HUES6 (cell line): ENCODE measurements at regions not wholly inside any gene's neighbourhood (a gene's known extent, or its start where the extent isn't known, plus 50 kb on each side); places are given as distances from the start of the nearest gene placed in this dataset.

Source experiments
- H3K27ac ChIP-seq: 2 replicates; pipeline ENCODE4 v1.7.0; 2013; ENCODE audit warnings: low read depth, mild to moderate bottlenecking, low read length, inconsistent platforms
- H3K27me3 ChIP-seq: 2 replicates; pipeline ENCODE4 v1.6.1; 2013; ENCODE audit warnings: low read length; ENCODE audit not compliant: control insufficient read depth, insufficient read depth
- H3K36me3 ChIP-seq: 2 replicates; pipeline ENCODE4 v1.6.1; 2013; ENCODE audit warnings: low read length; ENCODE audit not compliant: control insufficient read depth, insufficient read depth
- H3K4me1 ChIP-seq: 2 replicates; pipeline ENCODE4 v1.6.1; 2013; ENCODE audit warnings: low read length; ENCODE audit not compliant: control insufficient read depth, insufficient read depth
- H3K4me3 ChIP-seq: 2 replicates; pipeline ENCODE4 v1.5.1; 2013; ENCODE audit warnings: low read depth, low read length
- H3K9ac ChIP-seq: one replicate; pipeline ENCODE4 v1.6.1; 2013; ENCODE audit warnings: mild to moderate bottlenecking, low read length
- H3K9me3 ChIP-seq: 2 replicates; pipeline ENCODE4 v1.6.1; 2013; ENCODE audit warnings: low read depth, low read length; ENCODE audit not compliant: control insufficient read depth, insufficient read depth

DNA sequence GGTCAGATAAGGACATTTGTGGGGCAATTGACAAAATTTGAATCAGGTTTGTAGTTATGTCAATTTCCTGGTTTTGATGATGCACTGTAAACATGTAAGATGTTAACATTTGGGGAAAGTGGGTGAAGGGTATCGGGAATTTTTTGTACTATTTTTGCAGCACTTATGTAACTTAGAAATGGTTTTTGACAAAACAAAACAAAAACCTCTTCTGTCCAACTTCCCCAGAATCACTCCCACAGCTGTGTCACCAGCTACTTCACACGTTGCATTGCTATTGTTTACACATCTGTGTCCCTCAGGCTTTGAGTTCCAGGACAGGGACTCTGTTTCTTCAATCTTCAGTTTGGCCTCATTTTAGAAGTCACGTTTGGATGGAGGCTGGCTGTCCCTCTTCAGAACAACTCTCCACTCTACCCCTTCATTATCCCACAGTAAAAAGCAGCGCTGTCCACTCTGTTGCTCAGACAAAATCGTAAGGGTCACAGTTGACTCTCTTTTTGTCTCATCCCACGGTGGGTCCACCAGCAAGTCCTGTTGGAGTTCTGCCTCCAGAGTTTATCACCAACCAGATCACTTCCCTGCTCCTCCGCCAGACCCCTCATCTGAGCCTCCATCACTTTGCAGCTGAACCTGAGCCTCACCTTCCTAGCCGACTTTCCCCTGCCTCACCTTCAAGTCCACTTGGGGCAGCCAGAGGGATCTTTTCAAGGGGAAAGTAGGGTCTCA, 63.2 kb downstream of the NENF start:
- Histone ChIP-seq H3K36me3 (no peaks in the 10 kb centered on the region), H3K9ac (no peak overlapping the region), H3K27me3 (no peaks in the 10 kb centered on the region), H3K27ac (no peak overlapping the region), H3K4me3 (no peak overlapping the region), H3K4me1 (no peaks in the 10 kb centered on the region), H3K9me3 (no peaks in the 10 kb centered on the region)

- Histone ChIP-seq H3K27me3 (no peaks in the 10 kb centered on the region), H3K27ac (no peak overlapping the region)
These were observed 64.0 kb downstream of the NENF start for GRCh38 chr1:212496682-212497081.

DNA sequence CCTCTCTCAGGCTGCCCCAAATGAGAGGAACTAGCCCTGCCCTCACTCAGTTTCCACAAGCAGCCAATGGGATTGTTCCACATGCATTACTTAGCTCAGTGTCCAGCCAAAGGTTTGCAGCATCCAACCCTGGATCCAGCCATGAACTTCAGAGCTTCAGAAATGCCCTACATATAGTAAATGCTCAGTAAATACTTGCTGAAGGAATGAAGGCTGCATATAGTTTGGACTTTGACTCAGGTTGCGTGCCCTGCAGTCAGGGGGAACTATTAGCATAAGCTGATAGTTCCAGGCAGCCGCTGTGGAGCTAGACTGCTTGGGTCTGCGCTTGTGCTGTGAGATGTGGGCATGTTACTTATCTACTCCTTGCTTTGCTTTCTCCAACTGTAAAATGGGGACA, 64.8 kb downstream of the NENF start:
- no peak overlapping the region for H3K4me3 ChIP-seq
- no peak overlapping the region for H3K9ac ChIP-seq
- H3K27ac ChIP-seq, result no peak overlapping the region
- no peaks in the 10 kb centered on the region for H3K9me3 ChIP-seq
- no peaks in the 10 kb centered on the region for H3K36me3 ChIP-seq
- H3K4me1 ChIP-seq, result no peaks in the 10 kb centered on the region
- no peaks in the 10 kb centered on the region for H3K27me3 ChIP-seq

More at GRCh38 chr1:212496682-212497081, 64.0 kb downstream of the NENF start:
- Histone ChIP-seq H3K36me3 (no peaks in the 10 kb centered on the region), H3K4me1 (no peaks in the 10 kb centered on the region), H3K9me3 (no peaks in the 10 kb centered on the region), H3K9ac (no peak overlapping the region), H3K4me3 (no peak overlapping the region)

DNA sequence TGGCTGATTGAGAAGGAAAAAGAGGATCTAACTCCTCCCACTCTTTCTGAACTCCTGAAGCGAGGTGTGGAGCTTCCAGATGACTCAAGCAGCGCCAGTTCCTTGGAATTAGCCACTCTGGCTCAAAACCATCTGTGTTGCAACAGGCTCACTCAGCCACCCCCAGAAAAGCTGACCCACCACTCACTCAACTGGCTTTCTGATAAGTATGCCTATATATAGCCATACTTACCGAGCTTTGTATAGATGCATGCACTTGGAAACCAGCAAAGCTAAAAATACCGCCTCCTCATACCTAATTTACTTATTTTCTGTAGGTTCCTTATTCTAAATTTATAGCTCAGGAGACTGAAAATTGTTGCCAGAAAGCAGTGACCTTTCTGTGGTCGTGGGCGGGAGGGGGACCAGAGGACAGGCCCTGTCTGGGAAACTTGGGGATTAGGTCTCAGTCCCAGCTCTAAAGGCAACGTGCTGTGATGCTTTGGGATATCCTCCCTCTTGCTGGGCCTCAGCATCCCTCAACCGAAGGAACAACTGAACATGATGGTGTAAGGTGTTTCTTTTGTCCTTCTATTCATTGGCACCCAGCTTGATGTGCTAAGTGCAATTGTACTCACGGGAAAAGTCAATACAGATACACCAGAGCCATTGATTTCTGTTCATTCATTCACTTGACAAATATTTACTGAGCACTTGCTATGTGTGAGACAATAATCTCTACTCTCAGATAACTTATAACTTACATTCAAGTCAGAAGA, 65.7 kb downstream of the NENF start:
- no peak overlapping the region for H3K9ac ChIP-seq
- H3K27ac ChIP-seq, result no peak overlapping the region

GRCh38 chr1:212500351-212500750, 67.6 kb downstream of the NENF start:
- no peaks in the 10 kb centered on the region for H3K9me3 ChIP-seq
- H3K9ac ChIP-seq, result no peak overlapping the region
- H3K36me3 ChIP-seq, result no peaks in the 10 kb centered on the region
- H3K4me3 ChIP-seq, result no peak overlapping the region
- H3K27me3 ChIP-seq, result no peaks in the 10 kb centered on the region
- H3K4me1 ChIP-seq, result no peaks in the 10 kb centered on the region
- H3K27ac ChIP-seq, result no peak overlapping the region

More for the DNA sequence above, 65.7 kb downstream of the NENF start:
- no peaks in the 10 kb centered on the region for H3K36me3 ChIP-seq
- H3K4me3 ChIP-seq, result no peak overlapping the region
- no peaks in the 10 kb centered on the region for H3K27me3 ChIP-seq
- H3K9me3 ChIP-seq, result no peaks in the 10 kb centered on the region
- no peaks in the 10 kb centered on the region for H3K4me1 ChIP-seq

- no peak overlapping the region for H3K27ac ChIP-seq
- no peak overlapping the region for H3K9ac ChIP-seq
- H3K9me3 ChIP-seq, result no peaks in the 10 kb centered on the region
- H3K4me3 ChIP-seq, result no peak overlapping the region
- H3K27me3 ChIP-seq, result no peaks in the 10 kb centered on the region
- no peaks in the 10 kb centered on the region for H3K36me3 ChIP-seq
- no peaks in the 10 kb centered on the region for H3K4me1 ChIP-seq
These were observed 68.3 kb downstream of the NENF start for GRCh38 chr1:212500983-212501382.

DNA sequence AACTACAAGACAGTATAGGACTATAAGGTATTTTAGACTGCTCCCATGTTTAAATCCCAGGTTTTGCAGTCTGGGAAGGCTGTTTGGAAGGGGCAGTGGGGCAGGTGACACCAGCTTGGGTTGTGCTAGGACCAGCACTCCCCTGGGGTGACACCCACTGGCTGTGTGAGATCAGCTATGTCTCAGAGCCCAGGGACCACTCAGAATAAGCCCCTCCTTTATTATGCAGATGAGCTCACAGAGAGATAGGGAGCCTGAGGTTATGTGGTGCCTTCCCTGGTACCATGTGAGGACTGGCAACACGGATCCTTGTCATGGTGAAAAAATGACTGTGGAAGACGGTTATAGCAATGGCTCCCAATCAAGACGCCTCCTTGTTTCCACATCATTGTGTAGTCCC, 71.0 kb downstream of the NENF start:
- Histone ChIP-seq H3K4me3 (no peak overlapping the region), H3K27me3 (no peaks in the 10 kb centered on the region), H3K4me1 (peaks cover 13% of the 10 kb centered on the region; the same call in 1 of the 2 replicates), H3K9me3 (no peaks in the 10 kb centered on the region), H3K9ac (no peak overlapping the region), H3K36me3 (no peaks in the 10 kb centered on the region), H3K27ac (no peak overlapping the region)

GRCh38 chr1:212504171-212504803, 71.6 kb downstream of the NENF start:
- Histone ChIP-seq H3K27ac (no peak overlapping the region), H3K27me3 (no peaks in the 10 kb centered on the region), H3K9ac (no peak overlapping the region), H3K4me1 (peaks cover 13% of the 10 kb centered on the region; the same call in 1 of the 2 replicates), H3K36me3 (no peaks in the 10 kb centered on the region), H3K9me3 (no peaks in the 10 kb centered on the region), H3K4me3 (no peak overlapping the region)

- H3K9ac ChIP-seq, result no peak overlapping the region
- no peak overlapping the region for H3K4me3 ChIP-seq
- H3K27me3 ChIP-seq, result no peaks in the 10 kb centered on the region
- H3K9me3 ChIP-seq, result no peaks in the 10 kb centered on the region
- H3K4me1 ChIP-seq, result peaks cover 13% of the 10 kb centered on the region; the same call in 1 of the 2 replicates
- no peaks in the 10 kb centered on the region for H3K36me3 ChIP-seq
- no peak overlapping the region for H3K27ac ChIP-seq
These were observed 73.9 kb downstream of the NENF start for GRCh38 chr1:212506666-212507065.

DNA sequence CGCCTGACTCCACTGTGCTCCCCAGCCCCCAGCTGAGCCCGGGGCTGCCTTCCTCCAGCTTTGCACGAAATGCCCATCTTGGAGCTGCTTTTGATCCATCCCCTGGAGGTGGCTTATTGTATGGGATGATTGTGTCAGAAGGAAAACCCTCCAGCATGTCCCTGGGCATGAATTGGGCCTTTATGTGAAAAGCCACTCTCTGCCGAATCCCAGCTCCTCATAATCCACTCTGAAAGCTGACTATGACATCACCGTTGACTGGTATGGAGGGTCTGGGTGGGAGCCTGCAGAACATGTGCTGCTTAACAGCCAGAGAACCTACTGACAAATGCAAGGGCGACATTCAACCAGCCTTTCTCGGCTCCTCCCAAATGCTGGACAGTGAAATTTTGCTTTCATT, 74.6 kb downstream of the NENF start:
- no peak overlapping the region for H3K4me3 ChIP-seq
- H3K27ac ChIP-seq, result no peak overlapping the region
- H3K36me3 ChIP-seq, result no peaks in the 10 kb centered on the region
- H3K27me3 ChIP-seq, result no peaks in the 10 kb centered on the region
- H3K9me3 ChIP-seq, result no peaks in the 10 kb centered on the region
- no peak overlapping the region for H3K9ac ChIP-seq
- H3K4me1 ChIP-seq, result peaks cover 16% of the 10 kb centered on the region; the same call in 1 of the 2 replicates
